ENCODE measurements at regions not wholly inside any gene's neighbourhood (a gene's known extent, or its start where the extent isn't known, plus 50 kb on each side); places are given as distances from the start of the nearest gene placed in this dataset.

DNA sequence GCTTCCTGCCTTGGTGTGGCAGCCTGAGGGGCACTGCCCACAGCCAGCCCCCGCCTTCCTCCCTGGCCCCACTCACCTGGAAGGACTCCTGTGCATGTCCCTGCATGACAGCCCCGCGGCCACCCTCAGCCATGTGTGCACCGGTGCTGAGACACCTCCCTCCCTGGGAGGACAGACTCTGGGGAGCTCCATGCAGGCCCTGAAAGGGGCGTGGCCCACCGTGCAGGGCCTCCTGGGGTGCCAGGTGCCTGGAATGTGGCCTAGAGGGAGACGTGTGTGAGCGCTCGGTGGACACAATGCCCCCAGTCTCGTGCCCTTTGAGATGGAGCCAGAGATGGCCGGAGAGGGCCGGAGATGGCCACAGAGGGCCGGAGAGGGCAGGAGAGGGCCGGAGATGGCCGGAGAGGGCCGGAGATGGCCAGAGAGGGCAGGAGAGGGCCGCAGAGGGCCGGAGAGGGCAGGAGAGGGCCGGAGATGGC lies 59.1 kb upstream of the PPP2R2D start:
- no peaks in the 10 kb centered on the region for H3F3A ChIP-seq (ENCODE audit: control insufficient read depth, insufficient read depth)
- no peaks in the 10 kb centered on the region for H3K9me2 ChIP-seq (replicated peaks; ENCODE audit: control insufficient read depth, low read length)
- no peaks in the 10 kb centered on the region for H4K20me1 ChIP-seq (ENCODE audit: control insufficient read depth, insufficient read depth, low read depth, low read length)
- no peak overlapping the region for H3K4me3 ChIP-seq (ENCODE audit: low read length)
- no peaks in the 10 kb centered on the region for H3K79me2 ChIP-seq (ENCODE audit: control insufficient read depth, low read length)
- no peak overlapping the region for H3K4me2 ChIP-seq (ENCODE audit: low read length)
- no peaks in the 10 kb centered on the region for H3K27me3 ChIP-seq (ENCODE audit: control insufficient read depth, low read length)
- H3K36me3 ChIP-seq (ENCODE audit: control insufficient read depth, low read length) = no peaks in the 10 kb centered on the region
- H3K9me3 ChIP-seq (ENCODE audit: control insufficient read depth, insufficient read depth, low read length) = no peaks in the 10 kb centered on the region
- no peak for TF ChIP-seq EZH2phosphoT487 (IDR thresholded peaks at IDR 0.05; ENCODE audit: borderline replicate concordance, low read length)
- no peaks in the 10 kb centered on the region for H3K4me1 ChIP-seq (ENCODE audit: control insufficient read depth, low read length)
- no peak overlapping the region for H3K27ac ChIP-seq (ENCODE audit: low read depth, low read length)

DNA sequence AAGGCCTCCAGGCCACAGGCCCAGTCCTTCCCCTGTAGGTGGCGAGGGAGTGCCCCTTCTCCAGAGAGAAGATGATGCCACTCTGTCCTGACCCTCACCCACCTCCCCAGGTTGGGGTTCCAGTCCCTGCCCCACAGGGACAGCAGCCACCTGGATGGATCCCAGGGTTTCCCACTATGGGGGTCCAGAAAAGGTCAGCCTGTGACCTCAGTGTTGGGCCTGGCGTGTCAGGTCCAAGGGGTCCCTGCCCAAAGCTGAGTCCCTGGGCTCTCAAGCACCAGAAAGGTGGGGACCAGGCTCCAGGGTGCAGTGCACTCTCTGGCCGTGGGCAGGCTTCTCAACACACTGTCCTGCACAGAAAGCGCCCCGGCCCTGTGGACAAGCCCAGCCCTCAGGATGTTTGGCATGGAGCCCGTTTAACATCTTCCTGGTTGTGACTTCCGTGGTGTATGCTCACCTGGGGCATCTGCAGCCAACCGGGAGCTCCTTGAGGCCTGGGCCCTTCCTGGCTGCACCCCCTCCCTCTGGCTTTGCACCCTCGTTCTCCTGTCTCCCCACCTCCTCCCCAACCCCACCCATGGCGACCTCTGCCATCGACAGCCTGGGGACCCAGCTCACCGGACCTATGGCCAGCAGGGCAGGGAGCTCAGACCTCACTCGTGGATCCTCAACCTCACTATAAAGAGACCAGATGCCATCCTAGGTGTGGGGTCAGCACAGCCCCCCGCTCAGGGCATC lies 58.3 kb upstream of the PPP2R2D start:
- Histone ChIP-seq H3K9me3 (ENCODE audit: control insufficient read depth, insufficient read depth, low read length) (no peaks in the 10 kb centered on the region), H3K4me3 (ENCODE audit: low read length) (no peak overlapping the region), H3K79me2 (ENCODE audit: control insufficient read depth, low read length) (no peaks in the 10 kb centered on the region), H4K20me1 (ENCODE audit: control insufficient read depth, insufficient read depth, low read depth, low read length) (no peaks in the 10 kb centered on the region), H3F3A (ENCODE audit: control insufficient read depth, insufficient read depth) (no peaks in the 10 kb centered on the region), H3K27me3 (ENCODE audit: control insufficient read depth, low read length) (no peaks in the 10 kb centered on the region), H3K36me3 (ENCODE audit: control insufficient read depth, low read length) (no peaks in the 10 kb centered on the region), H3K9me2 (replicated peaks; ENCODE audit: control insufficient read depth, low read length) (no peaks in the 10 kb centered on the region), H3K27ac (ENCODE audit: low read depth, low read length) (no peak overlapping the region), H3K4me1 (ENCODE audit: control insufficient read depth, low read length) (no peaks in the 10 kb centered on the region), H3K4me2 (ENCODE audit: low read length) (no peak overlapping the region)
- TF ChIP-seq, protein P1, sequence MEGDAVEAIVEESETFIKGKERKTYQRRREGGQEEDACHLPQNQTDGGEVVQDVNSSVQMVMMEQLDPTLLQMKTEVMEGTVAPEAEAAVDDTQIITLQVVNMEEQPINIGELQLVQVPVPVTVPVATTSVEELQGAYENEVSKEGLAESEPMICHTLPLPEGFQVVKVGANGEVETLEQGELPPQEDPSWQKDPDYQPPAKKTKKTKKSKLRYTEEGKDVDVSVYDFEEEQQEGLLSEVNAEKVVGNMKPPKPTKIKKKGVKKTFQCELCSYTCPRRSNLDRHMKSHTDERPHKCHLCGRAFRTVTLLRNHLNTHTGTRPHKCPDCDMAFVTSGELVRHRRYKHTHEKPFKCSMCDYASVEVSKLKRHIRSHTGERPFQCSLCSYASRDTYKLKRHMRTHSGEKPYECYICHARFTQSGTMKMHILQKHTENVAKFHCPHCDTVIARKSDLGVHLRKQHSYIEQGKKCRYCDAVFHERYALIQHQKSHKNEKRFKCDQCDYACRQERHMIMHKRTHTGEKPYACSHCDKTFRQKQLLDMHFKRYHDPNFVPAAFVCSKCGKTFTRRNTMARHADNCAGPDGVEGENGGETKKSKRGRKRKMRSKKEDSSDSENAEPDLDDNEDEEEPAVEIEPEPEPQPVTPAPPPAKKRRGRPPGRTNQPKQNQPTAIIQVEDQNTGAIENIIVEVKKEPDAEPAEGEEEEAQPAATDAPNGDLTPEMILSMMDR (IDR thresholded peaks at IDR 0.05; ENCODE audit: low read depth, low read length, poor library complexity, severe bottlenecking) = no peak
- TF ChIP-seq EZH2phosphoT487 (IDR thresholded peaks at IDR 0.05; ENCODE audit: borderline replicate concordance, low read length) = no peak

DNA sequence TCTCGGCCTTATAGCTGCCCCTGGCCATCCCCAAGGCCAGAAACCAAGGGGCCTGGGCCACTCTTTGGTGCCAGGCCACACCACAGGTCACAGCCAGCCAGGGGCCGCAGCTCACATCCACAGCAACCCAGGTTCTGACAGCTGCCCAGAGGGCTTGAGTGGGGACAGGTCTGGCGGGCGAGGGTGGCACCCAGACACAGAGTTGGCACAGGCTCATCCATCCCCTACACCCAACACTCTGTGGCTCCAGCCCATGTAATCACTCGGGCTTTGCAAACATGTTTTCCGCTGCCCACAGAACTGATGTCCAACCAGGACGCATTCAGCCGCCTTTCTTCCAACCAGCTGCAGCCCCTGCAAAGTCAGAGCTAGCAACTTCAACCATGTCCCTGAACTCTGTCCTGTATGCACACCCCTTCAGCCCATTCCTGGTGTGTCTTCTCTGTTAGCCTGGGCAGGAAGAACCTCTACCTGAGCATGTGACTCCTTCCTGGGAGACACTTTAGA lies 57.7 kb upstream of the PPP2R2D start:
- Histone ChIP-seq H3K4me1 (ENCODE audit: control insufficient read depth, low read length) (no peaks in the 10 kb centered on the region), H3K79me2 (ENCODE audit: control insufficient read depth, low read length) (no peaks in the 10 kb centered on the region), H4K20me1 (ENCODE audit: control insufficient read depth, insufficient read depth, low read depth, low read length) (no peaks in the 10 kb centered on the region), H3F3A (ENCODE audit: control insufficient read depth, insufficient read depth) (no peaks in the 10 kb centered on the region), H3K9me2 (replicated peaks; ENCODE audit: control insufficient read depth, low read length) (no peaks in the 10 kb centered on the region), H3K27me3 (ENCODE audit: control insufficient read depth, low read length) (no peaks in the 10 kb centered on the region), H3K4me2 (ENCODE audit: low read length) (no peak overlapping the region), H3K4me3 (ENCODE audit: low read length) (no peak overlapping the region), H3K9me3 (ENCODE audit: control insufficient read depth, insufficient read depth, low read length) (no peaks in the 10 kb centered on the region), H3K27ac (ENCODE audit: low read depth, low read length) (no peak overlapping the region), H3K36me3 (ENCODE audit: control insufficient read depth, low read length) (no peaks in the 10 kb centered on the region)
- no peak for TF ChIP-seq EZH2phosphoT487 (IDR thresholded peaks at IDR 0.05; ENCODE audit: borderline replicate concordance, low read length)
- TF ChIP-seq, protein P1 (IDR thresholded peaks at IDR 0.05; ENCODE audit: low read depth, low read length, poor library complexity, severe bottlenecking) = no peak

DNA sequence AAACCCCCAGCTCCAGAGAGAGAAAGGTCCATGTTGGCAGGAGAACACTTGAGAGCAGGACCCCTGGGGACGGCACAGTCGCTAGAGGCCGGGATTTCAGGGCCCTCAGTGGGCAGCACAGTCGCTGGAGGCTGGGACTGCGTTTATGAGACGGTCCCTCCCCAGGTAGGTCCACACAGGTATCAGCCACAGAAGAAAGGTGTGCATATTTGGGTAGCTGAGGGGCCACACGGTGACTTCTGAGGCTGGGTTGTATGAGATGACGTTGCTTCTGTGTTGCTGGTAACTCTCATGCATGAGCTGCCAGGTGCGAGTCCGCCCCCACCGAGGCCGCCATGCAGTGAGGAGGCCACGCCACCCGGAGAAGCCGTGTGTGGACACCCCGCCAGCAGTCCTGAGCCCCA lies 56.9 kb upstream of the PPP2R2D start:
- no peaks in the 10 kb centered on the region for H3K79me2 ChIP-seq (ENCODE audit: control insufficient read depth, low read length)
- H3K9me2 ChIP-seq (replicated peaks; ENCODE audit: control insufficient read depth, low read length) = no peaks in the 10 kb centered on the region
- no peak overlapping the region for H3K4me2 ChIP-seq (ENCODE audit: low read length)
- no peaks in the 10 kb centered on the region for H3K9me3 ChIP-seq (ENCODE audit: control insufficient read depth, insufficient read depth, low read length)
- H3K4me1 ChIP-seq (ENCODE audit: control insufficient read depth, low read length) = no peaks in the 10 kb centered on the region
- no peaks in the 10 kb centered on the region for H4K20me1 ChIP-seq (ENCODE audit: control insufficient read depth, insufficient read depth, low read depth, low read length)
- H3K27ac ChIP-seq (ENCODE audit: low read depth, low read length) = no peak overlapping the region
- no peak overlapping the region for H3K4me3 ChIP-seq (ENCODE audit: low read length)
- no peaks in the 10 kb centered on the region for H3F3A ChIP-seq (ENCODE audit: control insufficient read depth, insufficient read depth)
- TF ChIP-seq, protein P1 (IDR thresholded peaks at IDR 0.05; ENCODE audit: low read depth, low read length, poor library complexity, severe bottlenecking) = no peak
- TF ChIP-seq EZH2phosphoT487 (IDR thresholded peaks at IDR 0.05; ENCODE audit: borderline replicate concordance, low read length) = no peak
- H3K27me3 ChIP-seq (ENCODE audit: control insufficient read depth, low read length) = no peaks in the 10 kb centered on the region
- no peaks in the 10 kb centered on the region for H3K36me3 ChIP-seq (ENCODE audit: control insufficient read depth, low read length)

Data from DOHH2 (cell line).